ENCODE measurements at regions not wholly inside any gene's neighbourhood (a gene's known extent, or its start where the extent isn't known, plus 50 kb on each side); places are given as distances from the start of the nearest gene placed in this dataset.

DNA sequence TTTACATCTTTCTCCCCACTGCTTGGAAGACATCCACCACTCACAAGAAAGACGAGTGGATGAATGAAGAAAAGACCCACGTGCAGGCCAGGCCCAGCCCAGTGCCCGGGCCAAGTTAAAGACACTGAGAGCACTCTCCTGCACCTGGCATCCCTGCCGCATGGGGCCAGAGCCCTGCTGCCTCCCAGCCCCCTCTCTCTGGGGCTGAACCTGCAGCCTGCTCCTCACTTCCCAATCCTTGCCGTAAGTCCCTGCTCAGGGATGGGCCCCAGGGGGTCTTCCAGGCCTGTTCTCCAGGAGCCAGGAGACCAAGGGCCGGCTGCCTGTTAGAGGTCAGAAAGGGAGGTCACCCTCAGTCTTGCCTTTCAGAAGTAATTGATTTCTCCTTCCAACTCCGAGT lies 168.5 kb upstream of the ZC3H12A start:
- TF ChIP-seq, protein P1, sequence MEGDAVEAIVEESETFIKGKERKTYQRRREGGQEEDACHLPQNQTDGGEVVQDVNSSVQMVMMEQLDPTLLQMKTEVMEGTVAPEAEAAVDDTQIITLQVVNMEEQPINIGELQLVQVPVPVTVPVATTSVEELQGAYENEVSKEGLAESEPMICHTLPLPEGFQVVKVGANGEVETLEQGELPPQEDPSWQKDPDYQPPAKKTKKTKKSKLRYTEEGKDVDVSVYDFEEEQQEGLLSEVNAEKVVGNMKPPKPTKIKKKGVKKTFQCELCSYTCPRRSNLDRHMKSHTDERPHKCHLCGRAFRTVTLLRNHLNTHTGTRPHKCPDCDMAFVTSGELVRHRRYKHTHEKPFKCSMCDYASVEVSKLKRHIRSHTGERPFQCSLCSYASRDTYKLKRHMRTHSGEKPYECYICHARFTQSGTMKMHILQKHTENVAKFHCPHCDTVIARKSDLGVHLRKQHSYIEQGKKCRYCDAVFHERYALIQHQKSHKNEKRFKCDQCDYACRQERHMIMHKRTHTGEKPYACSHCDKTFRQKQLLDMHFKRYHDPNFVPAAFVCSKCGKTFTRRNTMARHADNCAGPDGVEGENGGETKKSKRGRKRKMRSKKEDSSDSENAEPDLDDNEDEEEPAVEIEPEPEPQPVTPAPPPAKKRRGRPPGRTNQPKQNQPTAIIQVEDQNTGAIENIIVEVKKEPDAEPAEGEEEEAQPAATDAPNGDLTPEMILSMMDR (IDR thresholded peaks at IDR 0.05; ENCODE audit: low read length): no peak
- TF ChIP-seq EZH2 (optimal IDR thresholded peaks at IDR 0.05; ENCODE audit: low read depth, low read length) (no peak), EZH2phosphoT487 (IDR thresholded peaks at IDR 0.05; ENCODE audit: low read length) (no peak)

All from MM.1S (cell line).